Lower leg skin (tissue), 4 donors: ENCODE measurements at regions not wholly inside any gene's neighbourhood (a gene's known extent, or its start where the extent isn't known, plus 50 kb on each side); places are given as distances from the start of the nearest gene placed in this dataset.
"Not testable (repeated sequence)": the region's sequence is repeated elsewhere in the genome, so short reads cannot be mapped to it uniquely, and the experiment has no call there.

Experiments used
- DNase-seq, 2 donors: peaks; one replicate each; pipeline ENCODE4 v3.0.0-alpha.2; 2019; ENCODE audit warnings: low spot score in 2 of 2
- H3K4me3 ChIP-seq: fragments of 200-600 bp; sonication (generic); 2 replicates; pipeline ENCODE4 v1.5.1; 2017; ENCODE audit warnings: mild to moderate bottlenecking, low read depth; ENCODE audit not compliant: poor library complexity, severe bottlenecking
- POLR2A ChIP-seq, 2 donors: fragments of 450-650 bp; IDR thresholded peaks; one replicate each; pipeline ENCODE4 v1.6.1; 2016 to 2017; ENCODE audit warnings: antibody characterized with exemption in 2 of 2, mild to moderate bottlenecking in 1 of 2, moderate library complexity in 1 of 2
- WGBS, 2 donors: methylation state at CpG; one replicate each; pipeline ENCODE4 v1.1.5; 2018; 5-methylcytosine and 5-hydroxymethylcytosine counted together
- intact Hi-C: fragments of 100-400 bp; cut with DNase I; formaldehyde crosslinking; loops from one replicate; pipeline ENCODE4 v1.15.0; 2023; ENCODE audit warnings: low total_unique reads
- TF ChIP-seq, protein P1 (sequence below), 3 donors: fragments of 450-650 bp; IDR thresholded peaks; one replicate each; pipeline ENCODE4 v1.5.1; 2016; ENCODE audit warnings: antibody characterized with exemption in 3 of 3, mild to moderate bottlenecking in 3 of 3, moderate library complexity in 2 of 3

DNA sequence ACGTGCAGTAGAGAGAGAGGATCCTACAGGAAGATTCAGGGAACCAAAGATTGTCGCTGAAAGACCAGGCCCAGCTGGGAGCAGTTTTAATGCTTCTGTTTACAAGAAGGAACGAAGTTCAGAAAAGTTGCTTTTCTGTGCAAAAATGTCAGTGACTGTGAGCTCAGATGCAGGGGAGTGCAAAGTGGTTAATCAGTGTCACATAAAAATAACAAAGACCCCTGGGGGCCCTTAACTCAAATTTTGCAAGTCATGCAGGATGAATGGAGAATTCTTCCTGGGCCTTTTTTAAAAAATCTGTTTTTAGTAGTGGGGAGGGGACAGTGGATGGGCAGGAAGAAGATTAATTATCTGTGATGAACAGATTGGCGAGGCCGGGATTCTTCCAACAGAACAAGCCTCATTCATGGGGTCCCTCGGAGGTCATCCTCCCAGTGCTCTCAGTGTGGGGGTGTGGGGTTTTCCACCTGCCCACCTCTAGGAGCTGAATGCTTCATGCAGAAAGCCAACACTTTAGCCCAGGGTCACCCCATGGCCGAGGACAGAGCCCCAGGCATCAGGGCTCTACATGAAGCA, 167.2 kb downstream of the UQCRFS1 start:
- no peak for TF ChIP-seq POLR2A (IDR thresholded peaks at IDR 0.05)
- TF ChIP-seq, protein P1, sequence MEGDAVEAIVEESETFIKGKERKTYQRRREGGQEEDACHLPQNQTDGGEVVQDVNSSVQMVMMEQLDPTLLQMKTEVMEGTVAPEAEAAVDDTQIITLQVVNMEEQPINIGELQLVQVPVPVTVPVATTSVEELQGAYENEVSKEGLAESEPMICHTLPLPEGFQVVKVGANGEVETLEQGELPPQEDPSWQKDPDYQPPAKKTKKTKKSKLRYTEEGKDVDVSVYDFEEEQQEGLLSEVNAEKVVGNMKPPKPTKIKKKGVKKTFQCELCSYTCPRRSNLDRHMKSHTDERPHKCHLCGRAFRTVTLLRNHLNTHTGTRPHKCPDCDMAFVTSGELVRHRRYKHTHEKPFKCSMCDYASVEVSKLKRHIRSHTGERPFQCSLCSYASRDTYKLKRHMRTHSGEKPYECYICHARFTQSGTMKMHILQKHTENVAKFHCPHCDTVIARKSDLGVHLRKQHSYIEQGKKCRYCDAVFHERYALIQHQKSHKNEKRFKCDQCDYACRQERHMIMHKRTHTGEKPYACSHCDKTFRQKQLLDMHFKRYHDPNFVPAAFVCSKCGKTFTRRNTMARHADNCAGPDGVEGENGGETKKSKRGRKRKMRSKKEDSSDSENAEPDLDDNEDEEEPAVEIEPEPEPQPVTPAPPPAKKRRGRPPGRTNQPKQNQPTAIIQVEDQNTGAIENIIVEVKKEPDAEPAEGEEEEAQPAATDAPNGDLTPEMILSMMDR (IDR thresholded peaks at IDR 0.05): no peak
- DNase-seq: no peak
- 57 to 65% methylated on average over 7 of the region's 7 CpGs for WGBS, 2 donors
- no peak overlapping the region for H3K4me3 ChIP-seq
- intact Hi-C loops: loop anchor here (10.0 kb wide), 1 partner anchor 1519 kb away; no protein-coding TSS in a partner anchor

DNA sequence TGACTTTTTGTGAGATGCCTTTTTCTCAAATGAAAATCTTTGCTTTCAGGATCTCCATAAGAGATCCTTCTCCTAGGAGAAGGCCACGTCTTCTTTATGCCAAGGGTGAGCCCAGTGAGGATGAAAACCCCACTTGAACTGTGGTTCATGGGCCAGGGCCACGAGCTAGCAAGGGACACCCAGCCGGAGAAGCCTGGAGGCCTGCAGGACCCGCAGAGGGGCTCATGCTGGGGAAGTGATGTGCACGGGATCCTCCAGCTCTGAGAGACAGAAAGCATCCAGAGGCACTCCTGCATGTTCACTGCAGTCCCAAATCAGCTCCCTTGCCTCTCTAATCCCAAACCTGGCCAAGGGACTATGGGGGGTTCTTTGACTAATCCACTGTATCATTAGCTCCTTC, 168.9 kb downstream of the UQCRFS1 start:
- no peak for DNase-seq
- intact Hi-C loops: loop anchor here (10.0 kb wide), 1 partner anchor 1521 kb away; no protein-coding TSS in a partner anchor
- no peak overlapping the region for H3K4me3 ChIP-seq
- WGBS, 2 donors: 78 to 79% methylated on average over 5 of the region's 5 CpGs
- TF ChIP-seq, protein P1 (IDR thresholded peaks at IDR 0.05): no peak
- TF ChIP-seq POLR2A (IDR thresholded peaks at IDR 0.05): no peak

DNA sequence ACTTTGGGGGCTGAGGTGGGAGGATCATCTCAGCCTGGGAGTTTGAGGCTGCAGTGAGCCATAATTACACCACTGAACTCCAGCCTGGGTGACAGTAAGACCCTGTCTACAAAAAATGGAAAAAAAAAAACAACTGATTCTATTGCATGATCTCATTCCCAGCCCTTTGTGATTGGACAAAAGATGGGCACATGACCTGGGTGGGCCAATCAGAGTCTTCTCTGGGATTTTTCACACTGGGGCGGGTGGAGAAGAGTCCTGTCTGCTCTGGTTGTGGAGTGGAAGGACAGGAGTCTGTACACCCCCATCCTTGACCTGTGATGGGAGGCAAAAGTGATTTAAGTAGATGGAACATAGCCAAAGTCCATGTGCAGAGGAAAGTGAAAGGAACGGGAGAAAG, 170.5 kb downstream of the UQCRFS1 start:
- TF ChIP-seq, protein P1 (IDR thresholded peaks at IDR 0.05): no peak
- TF ChIP-seq POLR2A (IDR thresholded peaks at IDR 0.05): no peak
- H3K4me3 ChIP-seq: no peak overlapping the region
- DNase-seq: no peak
- 81 to 89% methylated on average over 2 of the region's 2 CpGs for WGBS, 2 donors
- intact Hi-C loops: loop anchor here (10.0 kb wide), 1 partner anchor 1522 kb away; no protein-coding TSS in a partner anchor

DNA sequence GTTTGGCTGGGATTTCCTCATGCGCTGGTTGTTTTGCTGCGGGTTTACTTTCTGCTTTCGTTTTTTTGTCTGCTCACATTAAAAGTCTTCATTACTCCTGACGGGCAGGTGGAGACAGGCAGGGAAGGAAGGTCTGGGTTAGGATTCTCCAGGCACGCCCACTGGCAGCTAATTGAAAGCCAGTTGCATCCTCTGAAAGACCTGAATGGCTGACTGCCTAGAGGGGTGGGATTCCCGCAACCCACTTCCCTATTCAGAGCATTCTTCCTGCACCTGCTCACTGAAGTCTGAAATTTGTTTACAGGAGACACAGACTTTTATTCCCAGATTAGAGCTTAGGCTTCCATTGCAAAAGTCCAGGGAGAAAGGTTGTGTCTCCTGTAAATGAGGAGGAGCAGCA, 172.0 kb downstream of the UQCRFS1 start:
- no peak for DNase-seq
- no peak overlapping the region for H3K4me3 ChIP-seq
- 26 to 34% methylated on average over 6 of the region's 6 CpGs for WGBS, 2 donors
- intact Hi-C loops: loop anchor here (10.0 kb wide), 1 partner anchor 1524 kb away; no protein-coding TSS in a partner anchor
- no peak for TF ChIP-seq POLR2A (IDR thresholded peaks at IDR 0.05)
- TF ChIP-seq, protein P1 (IDR thresholded peaks at IDR 0.05): no peak

DNA sequence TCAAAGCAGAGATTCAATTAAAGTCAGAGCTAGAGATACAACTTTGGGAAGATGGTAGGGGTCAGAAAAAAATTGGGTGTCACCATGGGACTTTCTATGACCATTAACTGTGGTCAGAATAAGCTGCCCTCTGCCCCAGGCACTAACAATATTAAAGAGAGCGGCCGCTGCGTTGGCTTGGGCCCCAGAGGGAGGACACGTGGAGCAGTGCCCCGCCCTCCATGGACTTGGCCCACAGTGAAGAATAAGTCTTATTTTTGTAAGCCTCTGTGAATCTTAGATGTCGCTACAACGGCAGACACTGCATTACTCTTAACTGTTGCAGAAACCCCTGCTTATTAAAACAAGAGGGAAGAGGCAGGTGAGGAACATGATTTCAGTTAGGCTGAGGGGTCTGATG, 172.7 kb downstream of the UQCRFS1 start:
- DNase-seq: peak in 1 of 2 donors; percentile 20
- WGBS, 2 donors: 11 to 31% methylated on average over 7 of the region's 7 CpGs
- intact Hi-C loops: loop anchor here (10.0 kb wide), 1 partner anchor 1525 kb away; no protein-coding TSS in a partner anchor
- H3K4me3 ChIP-seq: no peak overlapping the region
- TF ChIP-seq, protein P1 (IDR thresholded peaks at IDR 0.05): no peak
- no peak for TF ChIP-seq POLR2A (IDR thresholded peaks at IDR 0.05)

DNA sequence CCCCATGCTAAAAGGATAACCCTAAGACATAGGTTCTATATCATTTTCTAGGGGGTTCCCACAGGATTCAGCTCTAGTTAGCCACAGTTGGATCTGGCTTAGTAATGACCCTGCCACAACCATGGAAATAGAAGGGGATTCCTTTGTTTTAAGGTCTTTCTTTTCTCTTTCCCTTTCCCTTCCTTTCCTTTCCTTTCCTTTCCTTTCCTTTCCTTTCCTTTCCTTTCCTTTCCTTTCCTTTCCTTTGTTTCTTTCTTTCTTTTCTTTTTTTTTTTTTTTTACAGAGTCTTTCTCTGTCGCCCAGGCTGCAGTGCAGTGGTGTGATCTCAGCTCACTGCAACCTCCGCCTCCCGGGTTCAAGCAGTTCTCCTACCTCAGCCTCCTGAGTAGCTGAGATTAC, 173.9 kb downstream of the UQCRFS1 start:
- H3K4me3 ChIP-seq, intact Hi-C loops, DNase-seq: not testable (repeated sequence)
- 63 to 79% methylated on average over 3 of the region's 3 CpGs for WGBS, 2 donors
